ENCODE measurements at regions not wholly inside any gene's neighbourhood (a gene's known extent, or its start where the extent isn't known, plus 50 kb on each side); places are given as distances from the start of the nearest gene placed in this dataset.

GRCh38 chr6:143620447-143620846, 57.3 kb upstream of the PHACTR2 start:
- TF ChIP-seq, protein P1, sequence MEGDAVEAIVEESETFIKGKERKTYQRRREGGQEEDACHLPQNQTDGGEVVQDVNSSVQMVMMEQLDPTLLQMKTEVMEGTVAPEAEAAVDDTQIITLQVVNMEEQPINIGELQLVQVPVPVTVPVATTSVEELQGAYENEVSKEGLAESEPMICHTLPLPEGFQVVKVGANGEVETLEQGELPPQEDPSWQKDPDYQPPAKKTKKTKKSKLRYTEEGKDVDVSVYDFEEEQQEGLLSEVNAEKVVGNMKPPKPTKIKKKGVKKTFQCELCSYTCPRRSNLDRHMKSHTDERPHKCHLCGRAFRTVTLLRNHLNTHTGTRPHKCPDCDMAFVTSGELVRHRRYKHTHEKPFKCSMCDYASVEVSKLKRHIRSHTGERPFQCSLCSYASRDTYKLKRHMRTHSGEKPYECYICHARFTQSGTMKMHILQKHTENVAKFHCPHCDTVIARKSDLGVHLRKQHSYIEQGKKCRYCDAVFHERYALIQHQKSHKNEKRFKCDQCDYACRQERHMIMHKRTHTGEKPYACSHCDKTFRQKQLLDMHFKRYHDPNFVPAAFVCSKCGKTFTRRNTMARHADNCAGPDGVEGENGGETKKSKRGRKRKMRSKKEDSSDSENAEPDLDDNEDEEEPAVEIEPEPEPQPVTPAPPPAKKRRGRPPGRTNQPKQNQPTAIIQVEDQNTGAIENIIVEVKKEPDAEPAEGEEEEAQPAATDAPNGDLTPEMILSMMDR (IDR thresholded peaks at IDR 0.05; ENCODE audit: insufficient read depth, low read length, poor library complexity, severe bottlenecking): no peak
- no peak for TF ChIP-seq EZH2phosphoT487 (conservative IDR thresholded peaks at IDR 0.05; ENCODE audit: low read length)
